Left ventricle myocardium superior (tissue), 1 donor: ENCODE measurements at regions not wholly inside any gene's neighbourhood (a gene's known extent, or its start where the extent isn't known, plus 50 kb on each side); places are given as distances from the start of the nearest gene placed in this dataset.
"Not testable (repeated sequence)": the region's sequence is repeated elsewhere in the genome, so short reads cannot be mapped to it uniquely, and the experiment has no call there.

Experiments used
- ATAC-seq: fragments of 200-7000 bp; cut with Tn5 transposase; one replicate; pipeline ENCODE4 v1.9.1; 2020; ENCODE audit warnings: mild to moderate bottlenecking, moderate library complexity
- DNase-seq: peaks from one replicate; pipeline ENCODE4 v3.0.0-alpha.2; 2020
- intact Hi-C: fragments of 100-400 bp; cut with micrococcal nuclease; formaldehyde crosslinking; loops from one replicate; pipeline ENCODE4 v1.11.0; 2022
- donor health status: DM: no; HTN: yes; CAD: no; lungs with severe emphysema.

- ATAC-seq (no peak), DNase-seq (no peak)
- intact Hi-C loops = no loop called here
These were observed 188.5 kb upstream of the SNX2 start for GRCh38 chr5:122586351-122586750.

GRCh38 chr5:122591828-122592227, 183.1 kb upstream of the SNX2 start:
- ATAC-seq (no peak), DNase-seq (no peak)
- intact Hi-C loops = no loop called here

- intact Hi-C loops = no loop called here
- DNase-seq (no peak), ATAC-seq (no peak)
These were observed 175.9 kb upstream of the SNX2 start for GRCh38 chr5:122599000-122599399.

- ATAC-seq (no peak), DNase-seq (no peak)
- intact Hi-C loops = no loop called here
These were observed 174.0 kb upstream of the SNX2 start for GRCh38 chr5:122600924-122601323.

GRCh38 chr5:122602700-122603099, 172.2 kb upstream of the SNX2 start:
- DNase-seq (no peak), ATAC-seq (no peak)
- intact Hi-C loops = no loop called here

- intact Hi-C loops = no loop called here
- ATAC-seq = no peak
These were observed 169.6 kb upstream of the SNX2 start for GRCh38 chr5:122605236-122605635.

GRCh38 chr5:122607818-122608217, 167.1 kb upstream of the SNX2 start:
- no peak for ATAC-seq
- no peak for DNase-seq
- intact Hi-C loops = no loop called here

More at GRCh38 chr5:122605236-122605635, 169.6 kb upstream of the SNX2 start:
- no peak for DNase-seq

- intact Hi-C loops = no loop called here
- ATAC-seq (no peak), DNase-seq (no peak)
These were observed 166.7 kb upstream of the SNX2 start for GRCh38 chr5:122608222-122608621.

- intact Hi-C loops = no loop called here
- DNase-seq = no peak
These were observed 163.5 kb upstream of the SNX2 start for GRCh38 chr5:122611406-122611805.

GRCh38 chr5:122612901-122613300, 162.0 kb upstream of the SNX2 start:
- DNase-seq (no peak), ATAC-seq (no peak)
- intact Hi-C loops = no loop called here

More at GRCh38 chr5:122611406-122611805, 163.5 kb upstream of the SNX2 start:
- no peak for ATAC-seq

- intact Hi-C loops = no loop called here
- DNase-seq = no peak
- ATAC-seq = no peak
These were observed 159.7 kb upstream of the SNX2 start for GRCh38 chr5:122615146-122615545.

GRCh38 chr5:122615832-122616231, 159.0 kb upstream of the SNX2 start:
- intact Hi-C loops = no loop called here
- ATAC-seq (no peak), DNase-seq (no peak)

- ATAC-seq, DNase-seq, intact Hi-C loops: not testable (repeated sequence)
These were observed 156.8 kb upstream of the SNX2 start for GRCh38 chr5:122618046-122618445.

GRCh38 chr5:122620768-122621167, 154.1 kb upstream of the SNX2 start:
- DNase-seq, ATAC-seq, intact Hi-C loops: not testable (repeated sequence)

GRCh38 chr5:122628714-122629113, 146.2 kb upstream of the SNX2 start:
- ATAC-seq, intact Hi-C loops, DNase-seq: not testable (repeated sequence)

GRCh38 chr5:122629121-122629677, 145.7 kb upstream of the SNX2 start:
- ATAC-seq (no peak), DNase-seq (no peak)
- intact Hi-C loops = no loop called here

- DNase-seq (no peak), ATAC-seq (no peak)
These were observed 136.3 kb upstream of the SNX2 start for GRCh38 chr5:122638581-122638980.

GRCh38 chr5:122639033-122639432, 135.8 kb upstream of the SNX2 start:
- DNase-seq (no peak), ATAC-seq (no peak)
- intact Hi-C loops = no loop called here

More at GRCh38 chr5:122638581-122638980, 136.3 kb upstream of the SNX2 start:
- intact Hi-C loops = no loop called here

- DNase-seq (no peak), ATAC-seq (no peak)
- intact Hi-C loops = no loop called here
These were observed 135.0 kb upstream of the SNX2 start for GRCh38 chr5:122639864-122640263.

- no peak for ATAC-seq
- intact Hi-C loops = no loop called here
These were observed 125.8 kb upstream of the SNX2 start for GRCh38 chr5:122649080-122649479.

GRCh38 chr5:122653087-122654017, 121.5 kb upstream of the SNX2 start:
- ATAC-seq (no peak), DNase-seq (no peak)
- intact Hi-C loops = no loop called here

More at GRCh38 chr5:122649080-122649479, 125.8 kb upstream of the SNX2 start:
- DNase-seq = no peak
